NB4 (cell line): ENCODE measurements at regions not wholly inside any gene's neighbourhood (a gene's known extent, or its start where the extent isn't known, plus 50 kb on each side); places are given as distances from the start of the nearest gene placed in this dataset.

Experiments used
- MYC ChIP-seq: IDR thresholded peaks from 2 replicates; pipeline ENCODE4 v1.6.1; 2011; ENCODE audit warnings: low read depth, low read length
- POLR2A ChIP-seq: IDR thresholded peaks from 2 replicates; pipeline ENCODE4 v1.6.1; 2011; ENCODE audit warnings: mild to moderate bottlenecking; ENCODE audit not compliant: insufficient read length; ENCODE audit errors: extremely low read depth
- TF ChIP-seq, protein P1 (sequence below): IDR thresholded peaks from one replicate; pipeline ENCODE4 v1.5.1; 2012; ENCODE audit warnings: low read depth, low read length
- TF ChIP-seq, protein P2 (sequence below): IDR thresholded peaks from 2 replicates; pipeline ENCODE4 v1.6.1; 2011; ENCODE audit warnings: low read depth, low read length

- TF ChIP-seq POLR2A (no peak), MYC (no peak)
- TF ChIP-seq, protein P1, sequence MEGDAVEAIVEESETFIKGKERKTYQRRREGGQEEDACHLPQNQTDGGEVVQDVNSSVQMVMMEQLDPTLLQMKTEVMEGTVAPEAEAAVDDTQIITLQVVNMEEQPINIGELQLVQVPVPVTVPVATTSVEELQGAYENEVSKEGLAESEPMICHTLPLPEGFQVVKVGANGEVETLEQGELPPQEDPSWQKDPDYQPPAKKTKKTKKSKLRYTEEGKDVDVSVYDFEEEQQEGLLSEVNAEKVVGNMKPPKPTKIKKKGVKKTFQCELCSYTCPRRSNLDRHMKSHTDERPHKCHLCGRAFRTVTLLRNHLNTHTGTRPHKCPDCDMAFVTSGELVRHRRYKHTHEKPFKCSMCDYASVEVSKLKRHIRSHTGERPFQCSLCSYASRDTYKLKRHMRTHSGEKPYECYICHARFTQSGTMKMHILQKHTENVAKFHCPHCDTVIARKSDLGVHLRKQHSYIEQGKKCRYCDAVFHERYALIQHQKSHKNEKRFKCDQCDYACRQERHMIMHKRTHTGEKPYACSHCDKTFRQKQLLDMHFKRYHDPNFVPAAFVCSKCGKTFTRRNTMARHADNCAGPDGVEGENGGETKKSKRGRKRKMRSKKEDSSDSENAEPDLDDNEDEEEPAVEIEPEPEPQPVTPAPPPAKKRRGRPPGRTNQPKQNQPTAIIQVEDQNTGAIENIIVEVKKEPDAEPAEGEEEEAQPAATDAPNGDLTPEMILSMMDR = no peak
- TF ChIP-seq, protein P2, sequence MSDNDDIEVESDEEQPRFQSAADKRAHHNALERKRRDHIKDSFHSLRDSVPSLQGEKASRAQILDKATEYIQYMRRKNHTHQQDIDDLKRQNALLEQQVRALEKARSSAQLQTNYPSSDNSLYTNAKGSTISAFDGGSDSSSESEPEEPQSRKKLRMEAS = no peak
Measured at GRCh38 chr10:108598831-108599230, 1324.5 kb downstream of the XPNPEP1 start.
